NCI-H2196 treated with DMSO at 0.1 percent for 48 hours (cell line): ENCODE measurements at regions not wholly inside any gene's neighbourhood (a gene's known extent, or its start where the extent isn't known, plus 50 kb on each side); places are given as distances from the start of the nearest gene placed in this dataset.

Experiments
- DNase-seq: peaks from one replicate; lab custom pipeline; 2025; ENCODE audit not compliant: unreplicated experiment; lab: John Stamatoyannopoulos, UW

DNA sequence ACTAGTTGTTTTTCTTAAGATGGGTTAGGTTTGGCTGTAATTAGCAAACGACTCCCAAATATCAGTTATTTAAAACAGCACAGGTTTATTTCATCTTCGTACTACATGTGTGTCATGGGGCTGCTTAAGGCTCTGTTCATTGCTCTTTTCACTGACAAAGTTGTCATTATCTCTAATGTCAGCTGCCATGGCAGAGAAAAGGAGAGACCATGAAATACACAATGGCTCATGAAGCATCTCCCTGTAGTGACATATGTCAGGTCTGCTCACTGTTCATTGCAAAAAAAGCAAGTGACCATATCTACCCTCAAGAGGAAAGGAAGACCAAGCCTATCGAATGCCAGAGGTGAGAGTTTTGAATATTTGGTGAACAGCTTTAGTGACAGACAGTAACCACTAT lies 52.2 kb upstream of the PCDH7 start:
- DNase-seq: no peak

DNA sequence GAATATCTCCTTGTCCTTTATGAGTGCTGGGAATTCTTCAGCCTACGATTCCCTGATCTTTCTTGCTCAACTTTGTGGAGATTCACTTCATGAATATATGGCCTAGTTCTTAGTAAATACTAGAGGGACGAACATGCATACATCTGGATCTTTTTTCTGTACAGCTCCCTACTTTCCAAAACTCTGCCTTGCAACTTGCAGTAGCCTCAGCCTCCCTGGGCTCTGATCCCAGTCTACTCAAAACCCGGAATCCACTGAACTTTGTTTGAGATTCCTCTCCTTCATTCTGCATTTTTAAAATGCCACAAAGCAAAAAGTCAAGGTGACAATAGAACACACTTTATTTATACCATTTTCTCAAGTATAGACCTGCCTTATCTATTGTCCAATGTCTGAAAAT lies 50.0 kb upstream of the PCDH7 start:
- no peak for DNase-seq
